GM12873 (cell line): ENCODE measurements at regions not wholly inside any gene's neighbourhood (a gene's known extent, or its start where the extent isn't known, plus 50 kb on each side); places are given as distances from the start of the nearest gene placed in this dataset.

Source experiments
- CTCF ChIP-seq: IDR thresholded peaks from 2 replicates; pipeline ENCODE4 v1.5.1; 2012; ENCODE audit warnings: low read depth, mild to moderate bottlenecking, moderate library complexity, low read length, control low read depth; ENCODE audit not compliant: insufficient read depth; ENCODE audit errors: missing control alignments

- no peak for TF ChIP-seq CTCF
These were observed 166.9 kb upstream of the OSR1 start for GRCh38 chr2:19525313-19525712.

GRCh38 chr2:19519045-19519444, 160.6 kb upstream of the OSR1 start:
- no peak for TF ChIP-seq CTCF

- no peak for TF ChIP-seq CTCF
These were observed 148.7 kb upstream of the OSR1 start for GRCh38 chr2:19507137-19507536.

GRCh38 chr2:19505199-19506136, 147.0 kb upstream of the OSR1 start:
- TF ChIP-seq CTCF: no peak

GRCh38 chr2:19504400-19505198, 146.2 kb upstream of the OSR1 start:
- TF ChIP-seq CTCF: no peak

GRCh38 chr2:19503915-19504314, 145.5 kb upstream of the OSR1 start:
- no peak for TF ChIP-seq CTCF

GRCh38 chr2:19503406-19503805, 145.0 kb upstream of the OSR1 start:
- TF ChIP-seq CTCF: no peak
